KMS-11 (cell line): ENCODE measurements at regions not wholly inside any gene's neighbourhood (a gene's known extent, or its start where the extent isn't known, plus 50 kb on each side); places are given as distances from the start of the nearest gene placed in this dataset.

Source experiments
- H2AFZ ChIP-seq: fragments of 200-600 bp; sonication (generic); 2 replicates; pipeline ENCODE4 v1.6.1; 2016; ENCODE audit warnings: antibody characterized with exemption, mixed run types, low read depth
- H3K27ac ChIP-seq: fragments of 200-600 bp; sonication (generic); 2 replicates; pipeline ENCODE4 v1.6.1; 2016; ENCODE audit warnings: mild to moderate bottlenecking, mixed run types
- H3K27me3 ChIP-seq: fragments of 200-600 bp; sonication (generic); 2 replicates; pipeline ENCODE4 v1.6.1; 2017; ENCODE audit warnings: mild to moderate bottlenecking, low read depth, mixed run types, moderate library complexity; ENCODE audit not compliant: insufficient read depth
- H3K36me3 ChIP-seq: fragments of 200-600 bp; sonication (generic); 2 replicates; pipeline ENCODE4 v1.6.1; 2017; ENCODE audit warnings: mild to moderate bottlenecking, mixed run types; ENCODE audit not compliant: insufficient read depth
- H3K4me1 ChIP-seq: fragments of 200-600 bp; sonication (generic); 2 replicates; pipeline ENCODE4 v1.6.1; 2016; ENCODE audit warnings: mild to moderate bottlenecking, low read depth, mixed run types; ENCODE audit not compliant: poor library complexity, severe bottlenecking
- H3K4me2 ChIP-seq: fragments of 200-600 bp; sonication (generic); 2 replicates; pipeline ENCODE4 v1.7.0; 2016; ENCODE audit warnings: mild to moderate bottlenecking, mixed run types
- H3K4me3 ChIP-seq: fragments of 200-600 bp; sonication (generic); IDR thresholded peaks from 2 replicates; pipeline ENCODE4 v1.6.1; 2017; ENCODE audit warnings: low read depth, low read length, mixed read lengths; ENCODE audit not compliant: insufficient read depth
- H3K79me2 ChIP-seq: fragments of 200-600 bp; sonication (generic); 2 replicates; pipeline ENCODE4 v1.6.1; 2016; ENCODE audit warnings: low read depth, mixed run types; ENCODE audit not compliant: insufficient read depth
- H3K9ac ChIP-seq: fragments of 200-600 bp; sonication (generic); 2 replicates; pipeline ENCODE4 v1.6.1; 2016; ENCODE audit warnings: mild to moderate bottlenecking, mixed run types
- H4K20me1 ChIP-seq: fragments of 200-600 bp; sonication (generic); 2 replicates; pipeline ENCODE4 v1.6.1; 2016; ENCODE audit warnings: mild to moderate bottlenecking, mixed run types; ENCODE audit not compliant: insufficient read depth
- CTCF ChIP-seq: fragments of 200-600 bp; sonication (generic); conservative IDR thresholded peaks from 2 replicates; pipeline ENCODE4 v1.6.1; 2017; ENCODE audit warnings: low read depth, mild to moderate bottlenecking, antibody characterized with exemption, low read length, moderate library complexity, mixed read lengths

GRCh38 chr10:31647861-31648260, 280.8 kb downstream of the ARHGAP12 start:
- TF ChIP-seq CTCF, result no peak
- Histone ChIP-seq H3K4me1 (no peaks in the 10 kb centered on the region), H3K27ac (no peak overlapping the region), H3K9ac (no peak overlapping the region), H3K36me3 (no peaks in the 10 kb centered on the region), H3K4me2 (no peak overlapping the region), H2AFZ (no peak overlapping the region), H3K79me2 (no peaks in the 10 kb centered on the region), H3K4me3 (no peak overlapping the region), H3K27me3 (no peaks in the 10 kb centered on the region), H4K20me1 (no peaks in the 10 kb centered on the region)

GRCh38 chr10:31646519-31646918, 282.1 kb downstream of the ARHGAP12 start:
- H3K36me3 ChIP-seq, result no peaks in the 10 kb centered on the region
- no peak for TF ChIP-seq CTCF
- no peak overlapping the region for H3K4me2 ChIP-seq
- H2AFZ ChIP-seq, result no peak overlapping the region
- H3K27ac ChIP-seq, result no peak overlapping the region
- no peaks in the 10 kb centered on the region for H3K4me1 ChIP-seq
- no peak overlapping the region for H3K9ac ChIP-seq
- no peak overlapping the region for H3K4me3 ChIP-seq
- H4K20me1 ChIP-seq, result no peaks in the 10 kb centered on the region
- H3K79me2 ChIP-seq, result no peaks in the 10 kb centered on the region
- H3K27me3 ChIP-seq, result no peaks in the 10 kb centered on the region

GRCh38 chr10:31645786-31646185, 282.8 kb downstream of the ARHGAP12 start:
- no peaks in the 10 kb centered on the region for H3K4me1 ChIP-seq
- H3K4me2 ChIP-seq, result no peak overlapping the region
- no peaks in the 10 kb centered on the region for H3K79me2 ChIP-seq
- no peak overlapping the region for H3K4me3 ChIP-seq
- H4K20me1 ChIP-seq, result no peaks in the 10 kb centered on the region
- no peak overlapping the region for H3K27ac ChIP-seq
- no peak for TF ChIP-seq CTCF
- no peaks in the 10 kb centered on the region for H3K36me3 ChIP-seq
- no peak overlapping the region for H2AFZ ChIP-seq
- H3K27me3 ChIP-seq, result no peaks in the 10 kb centered on the region
- no peak overlapping the region for H3K9ac ChIP-seq

- TF ChIP-seq CTCF, result no peak
- no peaks in the 10 kb centered on the region for H3K4me1 ChIP-seq
- H2AFZ ChIP-seq, result no peak overlapping the region
- H3K27me3 ChIP-seq, result no peaks in the 10 kb centered on the region
- no peaks in the 10 kb centered on the region for H4K20me1 ChIP-seq
- no peak overlapping the region for H3K4me3 ChIP-seq
- no peak overlapping the region for H3K27ac ChIP-seq
- no peak overlapping the region for H3K4me2 ChIP-seq
- H3K79me2 ChIP-seq, result no peaks in the 10 kb centered on the region
- no peaks in the 10 kb centered on the region for H3K36me3 ChIP-seq
- no peak overlapping the region for H3K9ac ChIP-seq
These were observed 283.5 kb downstream of the ARHGAP12 start for GRCh38 chr10:31644931-31645633.
